Mesothelial cell of epicardium (in vitro differentiated cells): ENCODE measurements at regions not wholly inside any gene's neighbourhood (a gene's known extent, or its start where the extent isn't known, plus 50 kb on each side); places are given as distances from the start of the nearest gene placed in this dataset.

ENCODE experiments used
- DNase-seq, 2 experiments: peaks; one replicate each; pipeline ENCODE4 v3.0.0; 2021; ENCODE audit warnings: low spot score in 2 of 2; ENCODE audit not compliant: unreplicated experiment in 2 of 2
- H3K27ac Mint-ChIP-seq: 2 replicates; pipeline ENCODE4 v1.8.0; 2021; ENCODE audit warnings: mixed read lengths
- H3K27me3 Mint-ChIP-seq: 2 replicates; pipeline ENCODE4 v1.8.0; 2021; ENCODE audit warnings: low read depth, mixed read lengths
- H3K36me3 Mint-ChIP-seq: 2 replicates; pipeline ENCODE4 v1.8.0; 2021; ENCODE audit warnings: mixed read lengths
- H3K4me1 Mint-ChIP-seq: 2 replicates; pipeline ENCODE4 v1.8.0; 2021; ENCODE audit warnings: mixed read lengths
- H3K4me3 Mint-ChIP-seq: 2 replicates; pipeline ENCODE4 v1.8.0; 2021; ENCODE audit warnings: mild to moderate bottlenecking, moderate library complexity, mixed read lengths
- H3K9me3 Mint-ChIP-seq: 2 replicates; pipeline ENCODE4 v1.8.0; 2021; ENCODE audit warnings: mixed read lengths
- TF ChIP-seq, protein P1 (sequence below): fragments of 200-600 bp; sonication (generic); IDR thresholded peaks from one replicate; pipeline ENCODE4 v1.5.0; 2021; ENCODE audit warnings: antibody characterized with exemption; ENCODE audit not compliant: unreplicated experiment

DNA sequence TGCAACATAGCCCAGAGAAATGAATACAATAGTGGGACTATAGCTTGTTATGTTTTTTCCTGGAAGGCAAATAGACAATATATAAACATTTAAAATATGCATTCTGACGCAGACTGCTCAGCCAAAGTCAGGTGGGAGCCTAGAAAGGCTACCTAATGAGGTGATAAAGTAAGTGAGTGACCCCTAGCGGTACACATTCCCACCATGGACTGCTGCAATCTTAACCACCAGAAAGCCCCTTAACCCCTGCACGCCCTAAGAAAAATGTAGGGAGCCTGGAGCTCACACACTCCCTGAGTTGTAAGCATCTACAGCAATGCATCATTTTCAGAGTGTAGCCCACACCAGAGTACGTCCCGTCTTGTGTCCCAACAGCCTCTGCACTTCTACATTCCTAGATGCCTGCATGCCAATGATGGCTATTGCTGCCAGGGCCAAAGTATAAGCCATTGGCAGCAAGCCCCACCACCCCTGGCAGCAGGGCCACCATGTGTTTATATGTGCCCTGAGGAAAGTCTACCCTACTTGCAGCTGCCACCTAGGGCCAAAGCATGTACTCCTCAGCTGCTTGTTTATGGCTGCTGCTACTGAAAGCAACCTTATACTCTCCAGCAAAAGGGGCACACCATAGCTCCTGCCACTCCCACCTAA lies 127.6 kb downstream of the KIF2B start:
- TF ChIP-seq, protein P1, sequence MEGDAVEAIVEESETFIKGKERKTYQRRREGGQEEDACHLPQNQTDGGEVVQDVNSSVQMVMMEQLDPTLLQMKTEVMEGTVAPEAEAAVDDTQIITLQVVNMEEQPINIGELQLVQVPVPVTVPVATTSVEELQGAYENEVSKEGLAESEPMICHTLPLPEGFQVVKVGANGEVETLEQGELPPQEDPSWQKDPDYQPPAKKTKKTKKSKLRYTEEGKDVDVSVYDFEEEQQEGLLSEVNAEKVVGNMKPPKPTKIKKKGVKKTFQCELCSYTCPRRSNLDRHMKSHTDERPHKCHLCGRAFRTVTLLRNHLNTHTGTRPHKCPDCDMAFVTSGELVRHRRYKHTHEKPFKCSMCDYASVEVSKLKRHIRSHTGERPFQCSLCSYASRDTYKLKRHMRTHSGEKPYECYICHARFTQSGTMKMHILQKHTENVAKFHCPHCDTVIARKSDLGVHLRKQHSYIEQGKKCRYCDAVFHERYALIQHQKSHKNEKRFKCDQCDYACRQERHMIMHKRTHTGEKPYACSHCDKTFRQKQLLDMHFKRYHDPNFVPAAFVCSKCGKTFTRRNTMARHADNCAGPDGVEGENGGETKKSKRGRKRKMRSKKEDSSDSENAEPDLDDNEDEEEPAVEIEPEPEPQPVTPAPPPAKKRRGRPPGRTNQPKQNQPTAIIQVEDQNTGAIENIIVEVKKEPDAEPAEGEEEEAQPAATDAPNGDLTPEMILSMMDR = no peak
- DNase-seq = no peak
- Mint-ChIP-seq H3K4me3 (no peak overlapping the region), H3K27ac (no peak overlapping the region), H3K36me3 (peaks cover under 1% of the 10 kb centered on the region), H3K27me3 (no peaks in the 10 kb centered on the region), H3K4me1 (peaks cover 6% of the 10 kb centered on the region), H3K9me3 (peaks cover 45% of the 10 kb centered on the region)

DNA sequence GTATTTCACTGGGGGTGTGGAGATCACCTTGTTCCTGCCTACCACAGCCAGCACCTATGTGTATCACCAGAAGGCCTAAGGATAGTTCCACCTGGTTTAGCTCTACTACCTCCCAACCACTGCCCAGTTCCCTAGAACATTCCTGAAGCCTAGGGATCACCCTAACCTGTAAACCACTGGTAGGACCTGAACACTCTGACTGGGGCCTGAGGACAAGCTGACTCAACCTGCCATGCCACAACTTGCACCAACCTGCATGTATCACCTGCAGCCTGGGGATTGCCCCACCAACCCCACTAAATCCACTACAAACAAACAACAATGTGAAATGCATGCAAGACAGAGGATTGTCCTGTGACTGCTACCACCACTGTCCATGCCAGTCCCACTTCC lies 128.1 kb downstream of the KIF2B start:
- H3K4me1 Mint-ChIP-seq = peaks cover 6% of the 10 kb centered on the region
- peaks cover 4% of the 10 kb centered on the region for H3K36me3 Mint-ChIP-seq
- no peak overlapping the region for H3K4me3 Mint-ChIP-seq
- TF ChIP-seq, protein P1 = no peak
- peaks cover 48% of the 10 kb centered on the region for H3K9me3 Mint-ChIP-seq
- H3K27me3 Mint-ChIP-seq = no peaks in the 10 kb centered on the region
- DNase-seq = no peak
- no peak overlapping the region for H3K27ac Mint-ChIP-seq

DNA sequence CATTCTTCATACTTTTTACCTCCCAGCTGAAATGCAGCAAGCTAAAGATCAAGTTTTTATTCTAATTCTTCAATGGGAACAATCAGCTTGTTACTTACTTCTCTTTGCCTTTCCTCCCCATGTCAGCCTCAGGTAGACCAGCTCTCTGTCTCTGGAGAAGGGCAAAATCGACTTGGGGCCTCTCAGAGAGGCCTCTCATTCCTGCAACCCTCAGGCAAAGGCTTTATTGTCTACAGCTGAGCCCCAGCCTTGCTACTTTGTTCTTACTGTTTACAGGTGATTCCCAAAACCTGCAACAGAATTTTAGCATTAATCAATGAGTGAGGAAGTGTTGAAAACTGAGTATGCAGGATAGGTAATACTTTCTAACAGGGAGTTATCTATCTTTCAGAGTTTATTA lies 148.6 kb downstream of the KIF2B start:
- H3K36me3 Mint-ChIP-seq = no peaks in the 10 kb centered on the region
- no peaks in the 10 kb centered on the region for H3K27me3 Mint-ChIP-seq
- no peak overlapping the region for H3K27ac Mint-ChIP-seq
- H3K4me3 Mint-ChIP-seq = no peak overlapping the region
- no peaks in the 10 kb centered on the region for H3K9me3 Mint-ChIP-seq
- no peak for DNase-seq
- H3K4me1 Mint-ChIP-seq = no peaks in the 10 kb centered on the region
- TF ChIP-seq, protein P1 = no peak

DNA sequence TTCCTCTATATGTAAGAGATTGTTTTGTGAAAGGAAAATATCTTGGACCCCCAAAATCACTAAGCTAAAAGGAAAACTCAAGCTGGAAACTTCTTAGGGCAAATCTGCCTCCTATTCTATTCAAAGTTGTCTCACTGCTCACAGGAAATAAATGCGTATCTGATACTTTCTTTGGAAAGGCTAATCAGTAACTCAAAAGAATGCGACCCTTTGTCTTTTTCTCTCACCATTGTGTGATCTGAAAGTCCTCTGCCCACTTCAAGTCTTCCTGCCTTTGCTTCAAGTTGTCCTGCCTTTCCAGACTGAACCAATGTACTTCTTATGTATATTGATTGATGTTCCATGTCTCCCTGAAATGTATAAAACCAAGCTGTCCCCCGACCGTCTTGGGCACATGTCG lies 157.3 kb downstream of the KIF2B start:
- Mint-ChIP-seq H3K4me1 (no peaks in the 10 kb centered on the region), H3K36me3 (no peaks in the 10 kb centered on the region), H3K9me3 (peaks cover 11% of the 10 kb centered on the region), H3K27me3 (no peaks in the 10 kb centered on the region), H3K27ac (no peak overlapping the region), H3K4me3 (no peak overlapping the region)
- TF ChIP-seq, protein P1 = no peak
- DNase-seq = no peak

DNA sequence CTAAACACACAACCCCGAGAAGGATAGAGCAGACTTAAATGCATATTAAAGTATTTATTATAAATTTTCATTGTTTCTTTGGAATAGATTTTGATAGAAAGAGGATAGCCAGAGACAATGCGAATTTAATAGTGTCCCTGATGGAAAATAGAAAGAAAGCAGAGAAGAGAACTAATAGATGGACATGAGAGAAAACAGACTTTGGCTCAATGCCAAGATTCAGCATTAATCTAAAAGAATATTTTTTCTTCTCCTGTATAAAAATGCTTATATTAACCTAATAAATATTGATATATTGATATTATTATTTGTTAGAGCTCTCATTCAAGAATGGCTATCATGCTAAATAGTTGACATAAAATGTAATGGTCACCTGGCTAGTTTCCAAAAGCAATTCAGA lies 173.4 kb downstream of the KIF2B start:
- H3K27ac Mint-ChIP-seq = no peak overlapping the region
- H3K4me3 Mint-ChIP-seq = no peak overlapping the region
- no peaks in the 10 kb centered on the region for H3K9me3 Mint-ChIP-seq
- H3K4me1 Mint-ChIP-seq = no peaks in the 10 kb centered on the region
- TF ChIP-seq, protein P1 = no peak
- no peaks in the 10 kb centered on the region for H3K36me3 Mint-ChIP-seq
- H3K27me3 Mint-ChIP-seq = no peaks in the 10 kb centered on the region
- no peak for DNase-seq

DNA sequence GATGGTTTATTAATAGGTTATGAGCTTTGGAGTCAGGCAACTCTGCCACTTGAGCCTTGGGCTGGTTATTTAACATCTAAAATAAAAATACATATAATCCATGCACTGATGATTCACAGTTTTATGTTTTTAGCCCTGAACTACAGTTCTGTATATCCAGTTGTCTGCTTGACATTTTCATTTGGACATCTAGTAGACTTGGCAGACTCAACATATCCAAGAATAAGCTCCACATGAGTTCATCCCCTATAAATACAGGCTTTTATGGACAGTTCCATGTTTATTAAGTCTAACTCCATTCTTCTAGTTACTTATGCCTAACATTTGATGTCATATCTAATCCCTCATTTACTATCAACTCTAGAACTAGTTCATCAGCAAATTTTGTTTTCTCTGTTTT lies 174.2 kb downstream of the KIF2B start:
- Mint-ChIP-seq H3K4me1 (no peaks in the 10 kb centered on the region), H3K9me3 (no peaks in the 10 kb centered on the region), H3K27ac (no peak overlapping the region), H3K27me3 (no peaks in the 10 kb centered on the region), H3K4me3 (no peak overlapping the region), H3K36me3 (no peaks in the 10 kb centered on the region)
- no peak for DNase-seq
- TF ChIP-seq, protein P1 = no peak
